IPS-NIHi11 (cell line): ENCODE measurements at regions not wholly inside any gene's neighbourhood (a gene's known extent, or its start where the extent isn't known, plus 50 kb on each side); places are given as distances from the start of the nearest gene placed in this dataset.

ENCODE experiments used
- DNase-seq: peaks from one replicate; pipeline ENCODE4 v3.0.0; 2012; ENCODE audit warnings: mixed read lengths, low spot score

- DNase-seq = no peak
These were observed 786.3 kb upstream of the NOVA1 start for GRCh38 chr14:27384124-27384523.

- DNase-seq = no peak
These were observed 788.6 kb upstream of the NOVA1 start for GRCh38 chr14:27386391-27386790.

- no peak for DNase-seq
These were observed 789.6 kb upstream of the NOVA1 start for GRCh38 chr14:27387463-27387862.

- DNase-seq = no peak
These were observed 791.6 kb upstream of the NOVA1 start for GRCh38 chr14:27389402-27389801.

- no peak for DNase-seq
These were observed 792.3 kb upstream of the NOVA1 start for GRCh38 chr14:27390155-27390554.

GRCh38 chr14:27391331-27391730 lies 793.5 kb upstream of the NOVA1 start:
- DNase-seq = no peak

GRCh38 chr14:27392153-27392552 lies 794.3 kb upstream of the NOVA1 start:
- no peak for DNase-seq

GRCh38 chr14:27409944-27410343 lies 812.1 kb upstream of the NOVA1 start:
- DNase-seq = no peak

GRCh38 chr14:27410981-27411380 lies 813.1 kb upstream of the NOVA1 start:
- DNase-seq = no peak

GRCh38 chr14:27427796-27428195 lies 830.0 kb upstream of the NOVA1 start:
- DNase-seq = no peak

- DNase-seq = no peak
These were observed 838.3 kb upstream of the NOVA1 start for GRCh38 chr14:27435923-27436670.

GRCh38 chr14:27484633-27485032 lies 886.8 kb upstream of the NOVA1 start:
- DNase-seq = no peak

- DNase-seq = no peak
These were observed 887.4 kb upstream of the NOVA1 start for GRCh38 chr14:27485193-27485592.

- DNase-seq = no peak
These were observed 908.4 kb upstream of the NOVA1 start for GRCh38 chr14:27506272-27506671.

GRCh38 chr14:27528328-27528727 lies 930.5 kb upstream of the NOVA1 start:
- DNase-seq = peak; percentile 57

- DNase-seq = no peak
These were observed 938.9 kb upstream of the NOVA1 start for GRCh38 chr14:27536748-27537147.

- DNase-seq = no peak
These were observed 948.3 kb upstream of the NOVA1 start for GRCh38 chr14:27546111-27546510.

GRCh38 chr14:27553790-27554189 lies 956.0 kb upstream of the NOVA1 start:
- DNase-seq = no peak

GRCh38 chr14:27557445-27557844 lies 959.6 kb upstream of the NOVA1 start:
- DNase-seq = no peak

- no peak for DNase-seq
These were observed 962.0 kb upstream of the NOVA1 start for GRCh38 chr14:27559848-27560247.

- no peak for DNase-seq
These were observed 969.1 kb upstream of the NOVA1 start for GRCh38 chr14:27566843-27567382.

GRCh38 chr14:27573018-27573417 lies 975.2 kb upstream of the NOVA1 start:
- no peak for DNase-seq

GRCh38 chr14:27587103-27587502 lies 989.3 kb upstream of the NOVA1 start:
- no peak for DNase-seq

- no peak for DNase-seq
These were observed 1007.4 kb upstream of the NOVA1 start for GRCh38 chr14:27605282-27605681.
